DND-41 (cell line): ENCODE measurements at regions not wholly inside any gene's neighbourhood (a gene's known extent, or its start where the extent isn't known, plus 50 kb on each side); places are given as distances from the start of the nearest gene placed in this dataset.

Experiments used
- ATAC-seq: fragments of 200-7000 bp; cut with Tn5 transposase; 3 replicates; pipeline ENCODE4 v1.9.1; 2021; ENCODE audit warnings: low read depth; ENCODE audit not compliant: insufficient read depth
- DNase-seq: peaks from one replicate; pipeline ENCODE4 v3.0.0-alpha.2; 2020
- H2AFZ ChIP-seq: 2 replicates; pipeline ENCODE4 v1.6.0; 2012; ENCODE audit warnings: low read depth, low read length
- H3K27ac ChIP-seq: 2 replicates; pipeline ENCODE4 v1.5.1; 2012; ENCODE audit warnings: low read length, inconsistent platforms
- H3K27me3 ChIP-seq: fragments of 200-600 bp; sonication (generic); 2 replicates; pipeline ENCODE4 v1.6.0; 2012; ENCODE audit warnings: low read length, mild to moderate bottlenecking, inconsistent platforms; ENCODE audit not compliant: insufficient read depth, poor library complexity
- H3K36me3 ChIP-seq: 2 replicates; pipeline ENCODE4 v1.5.1; 2012; ENCODE audit warnings: low read length, inconsistent platforms; ENCODE audit not compliant: insufficient read depth
- H3K4me1 ChIP-seq: 2 replicates; pipeline ENCODE4 v1.5.1; 2012; ENCODE audit warnings: mild to moderate bottlenecking, low read length; ENCODE audit not compliant: insufficient read depth
- H3K4me2 ChIP-seq: 2 replicates; pipeline ENCODE4 v1.6.0; 2012; ENCODE audit warnings: mild to moderate bottlenecking, moderate library complexity, low read length, inconsistent platforms; ENCODE audit not compliant: insufficient read depth
- H3K4me3 ChIP-seq, 2 experiments: fragments of 200-600 bp in 1 of 2; shearing (Covaris generic) in 1 of 2; 2 replicates each; pipeline ENCODE4 v1.5.1; 2012 to 2016; ENCODE audit warnings: inconsistent platforms in 2 of 2, low read length in 2 of 2, mild to moderate bottlenecking in 2 of 2, low read depth in 1 of 2, moderate library complexity in 1 of 2
- H3K79me2 ChIP-seq: 2 replicates; pipeline ENCODE4 v1.6.0; 2012; ENCODE audit warnings: low read length, inconsistent platforms; ENCODE audit not compliant: insufficient read depth
- H3K9ac ChIP-seq: 2 replicates; pipeline ENCODE4 v1.6.0; 2012; ENCODE audit warnings: low read depth, mild to moderate bottlenecking, inconsistent platforms, low read length, moderate library complexity
- H3K9me3 ChIP-seq: 2 replicates; pipeline ENCODE4 v1.5.1; 2012; ENCODE audit warnings: low read length, moderate library complexity, mild to moderate bottlenecking, inconsistent platforms; ENCODE audit not compliant: insufficient read depth, severe bottlenecking
- H4K20me1 ChIP-seq: 2 replicates; pipeline ENCODE4 v1.6.0; 2012; ENCODE audit warnings: low read length; ENCODE audit not compliant: insufficient read depth
- EZH2 ChIP-seq: IDR thresholded peaks from 3 replicates; pipeline ENCODE4 v1.6.1; 2012; ENCODE audit warnings: borderline replicate concordance, low read depth, mild to moderate bottlenecking, moderate library complexity, low read length, inconsistent platforms; ENCODE audit not compliant: severe bottlenecking
- TF ChIP-seq, protein P1 (sequence below): IDR thresholded peaks from 2 replicates; pipeline ENCODE4 v1.5.1; 2012; ENCODE audit warnings: borderline replicate concordance, low read length, moderate library complexity, mild to moderate bottlenecking; ENCODE audit not compliant: poor library complexity, severe bottlenecking; ENCODE audit errors: extremely low read depth

DNA sequence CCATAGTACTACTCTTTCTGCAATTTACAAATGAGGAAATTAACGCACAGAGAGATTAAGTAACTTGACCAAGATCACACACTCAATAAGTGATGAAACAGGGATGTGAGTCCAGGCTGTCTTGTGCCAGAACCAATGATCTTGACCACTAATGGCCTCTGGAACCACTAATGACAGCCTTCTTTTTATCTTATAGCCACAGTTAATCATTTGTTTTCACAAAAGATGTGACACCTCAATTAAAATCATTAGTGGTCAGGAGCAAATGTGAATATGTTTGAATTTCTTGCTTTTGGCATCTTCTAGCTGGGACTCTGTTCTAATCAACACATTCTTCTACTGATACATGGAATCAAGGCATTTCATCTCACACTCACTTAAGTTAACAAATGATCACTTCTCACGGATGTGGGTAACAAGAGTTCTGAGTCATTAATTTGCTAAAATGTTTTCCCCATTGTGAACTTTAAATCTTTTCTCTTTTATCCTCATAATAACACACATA, 102.7 kb upstream of the CD180 start:
- ATAC-seq (no peak), DNase-seq (no peak)
- no peaks in the 10 kb centered on the region for H3K79me2 ChIP-seq
- TF ChIP-seq EZH2 = no peak
- TF ChIP-seq, protein P1, sequence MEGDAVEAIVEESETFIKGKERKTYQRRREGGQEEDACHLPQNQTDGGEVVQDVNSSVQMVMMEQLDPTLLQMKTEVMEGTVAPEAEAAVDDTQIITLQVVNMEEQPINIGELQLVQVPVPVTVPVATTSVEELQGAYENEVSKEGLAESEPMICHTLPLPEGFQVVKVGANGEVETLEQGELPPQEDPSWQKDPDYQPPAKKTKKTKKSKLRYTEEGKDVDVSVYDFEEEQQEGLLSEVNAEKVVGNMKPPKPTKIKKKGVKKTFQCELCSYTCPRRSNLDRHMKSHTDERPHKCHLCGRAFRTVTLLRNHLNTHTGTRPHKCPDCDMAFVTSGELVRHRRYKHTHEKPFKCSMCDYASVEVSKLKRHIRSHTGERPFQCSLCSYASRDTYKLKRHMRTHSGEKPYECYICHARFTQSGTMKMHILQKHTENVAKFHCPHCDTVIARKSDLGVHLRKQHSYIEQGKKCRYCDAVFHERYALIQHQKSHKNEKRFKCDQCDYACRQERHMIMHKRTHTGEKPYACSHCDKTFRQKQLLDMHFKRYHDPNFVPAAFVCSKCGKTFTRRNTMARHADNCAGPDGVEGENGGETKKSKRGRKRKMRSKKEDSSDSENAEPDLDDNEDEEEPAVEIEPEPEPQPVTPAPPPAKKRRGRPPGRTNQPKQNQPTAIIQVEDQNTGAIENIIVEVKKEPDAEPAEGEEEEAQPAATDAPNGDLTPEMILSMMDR = no peak
- no peak overlapping the region for H2AFZ ChIP-seq
- no peaks in the 10 kb centered on the region for H4K20me1 ChIP-seq
- no peak overlapping the region for H3K27ac ChIP-seq
- H3K36me3 ChIP-seq = no peaks in the 10 kb centered on the region
- no peaks in the 10 kb centered on the region for H3K9me3 ChIP-seq
- H3K27me3 ChIP-seq = no peaks in the 10 kb centered on the region
- no peak overlapping the region for H3K4me3 ChIP-seq
- no peak overlapping the region for H3K4me2 ChIP-seq
- H3K4me1 ChIP-seq = no peaks in the 10 kb centered on the region
- no peak overlapping the region for H3K9ac ChIP-seq

DNA sequence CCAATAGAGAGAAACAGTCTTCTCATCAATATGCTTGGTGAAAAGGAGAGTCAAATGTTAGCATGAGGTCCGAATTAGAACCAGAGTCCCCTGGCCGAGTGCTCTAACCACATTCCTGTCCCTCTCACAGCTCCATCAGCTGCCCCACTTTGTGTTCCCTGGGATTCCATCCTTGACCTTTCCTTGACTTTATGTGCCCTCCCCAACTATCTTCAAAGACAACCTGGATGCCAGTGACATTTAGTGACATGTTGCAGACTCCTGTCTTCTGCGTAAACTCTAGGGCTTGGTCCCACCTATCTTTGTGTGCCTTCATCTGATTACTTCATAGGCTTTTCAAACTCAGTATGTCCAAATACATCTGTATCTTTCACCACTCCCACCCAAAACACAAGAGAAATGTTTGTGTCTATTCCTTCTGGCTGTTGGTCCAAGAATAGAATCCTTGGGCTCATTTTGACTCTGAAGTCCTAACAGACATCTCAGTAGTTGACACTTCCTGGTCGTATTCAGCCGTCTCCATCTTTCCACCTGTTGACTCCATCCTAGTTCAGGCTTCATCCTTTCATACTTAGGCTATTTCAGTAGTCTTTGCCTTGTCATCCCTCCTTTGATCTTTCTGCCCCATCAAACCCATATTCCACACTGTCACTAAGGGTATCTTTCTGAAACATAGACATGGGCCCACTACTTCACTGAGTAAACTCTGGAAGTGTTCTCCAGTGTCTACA, 101.4 kb upstream of the CD180 start:
- Histone ChIP-seq H4K20me1 (no peaks in the 10 kb centered on the region), H3K4me1 (peaks cover 10% of the 10 kb centered on the region), H3K27ac (no peak overlapping the region), H3K9me3 (no peaks in the 10 kb centered on the region), H3K4me3 (no peak overlapping the region), H3K27me3 (no peaks in the 10 kb centered on the region), H2AFZ (no peak overlapping the region), H3K36me3 (no peaks in the 10 kb centered on the region), H3K4me2 (no peak overlapping the region), H3K9ac (no peak overlapping the region), H3K79me2 (no peaks in the 10 kb centered on the region)
- ATAC-seq (no peak), DNase-seq (no peak)
- TF ChIP-seq, protein P1 = no peak
- TF ChIP-seq EZH2 = no peak

DNA sequence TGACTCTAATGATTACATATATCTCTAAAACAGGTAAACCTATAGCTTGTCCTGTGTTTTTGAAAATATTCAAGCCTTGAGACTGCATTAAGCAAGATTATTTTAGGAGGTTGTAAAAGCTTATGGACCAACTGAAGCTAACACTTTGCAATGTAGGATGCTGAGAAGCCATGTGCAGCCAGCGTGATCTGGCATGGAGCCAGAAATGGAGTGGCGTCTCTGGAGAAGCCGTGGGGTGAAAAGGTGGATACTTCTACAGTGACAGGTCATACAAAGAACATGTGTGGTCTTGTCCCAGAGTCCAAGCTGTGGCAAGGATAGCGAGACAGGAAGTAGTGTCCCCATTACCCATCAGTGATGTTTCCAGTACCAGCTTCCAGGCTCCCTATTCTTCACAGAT, 100.8 kb upstream of the CD180 start:
- Histone ChIP-seq H3K4me3 (no peak overlapping the region), H3K9me3 (no peaks in the 10 kb centered on the region), H2AFZ (no peak overlapping the region), H3K9ac (no peak overlapping the region), H3K4me2 (no peak overlapping the region), H3K27ac (no peak overlapping the region), H3K27me3 (no peaks in the 10 kb centered on the region), H3K36me3 (no peaks in the 10 kb centered on the region), H3K4me1 (peaks cover 15% of the 10 kb centered on the region), H4K20me1 (no peaks in the 10 kb centered on the region), H3K79me2 (no peaks in the 10 kb centered on the region)
- DNase-seq = no peak
- no peak for TF ChIP-seq EZH2
- TF ChIP-seq, protein P1 = no peak
- ATAC-seq = no peak
